Keratinocyte (primary cell): ENCODE measurements at regions not wholly inside any gene's neighbourhood (a gene's known extent, or its start where the extent isn't known, plus 50 kb on each side); places are given as distances from the start of the nearest gene placed in this dataset.

Experiments
- DNase-seq: peaks from one replicate; pipeline ENCODE4 v3.0.0-alpha.2; 2011; ENCODE audit warnings: low read depth, missing footprints, low spot score
- FAIRE-seq: peaks from 2 replicates; lab custom pipeline; 2011; peaks lifted over from hg19 to GRCh38; lab: Jason Lieb, UNC
- H2AFZ ChIP-seq: 2 replicates; pipeline ENCODE4 v1.6.0; 2012; ENCODE audit warnings: low read length, control low read depth, inconsistent platforms; ENCODE audit not compliant: control insufficient read depth
- H3K27ac ChIP-seq: 2 replicates; pipeline ENCODE4 v1.5.1; 2011; ENCODE audit warnings: low read length; ENCODE audit not compliant: control insufficient read depth, insufficient read depth
- H3K27me3 ChIP-seq: 3 replicates; pipeline ENCODE4 v1.6.0; 2011; ENCODE audit warnings: low read length; ENCODE audit not compliant: control insufficient read depth, insufficient read depth; ENCODE audit errors: extremely low read depth
- H3K36me3 ChIP-seq, 2 experiments: 2 replicates in 1 of 2; 3 replicates in 1 of 2; pipeline ENCODE4 v1.5.1; 2011; ENCODE audit warnings: low read length in 2 of 2, mild to moderate bottlenecking in 1 of 2; ENCODE audit not compliant: control insufficient read depth in 2 of 2, insufficient read depth in 2 of 2; ENCODE audit errors: extremely low read depth in 1 of 2
- H3K4me1 ChIP-seq: 3 replicates; pipeline ENCODE4 v1.5.1; 2011; ENCODE audit warnings: low read length; ENCODE audit not compliant: control insufficient read depth, insufficient read depth; ENCODE audit errors: extremely low read depth
- H3K4me2 ChIP-seq: 3 replicates; pipeline ENCODE4 v1.6.0; 2011; ENCODE audit warnings: low read depth, low read length; ENCODE audit not compliant: control insufficient read depth, insufficient read depth; ENCODE audit errors: extremely low read depth
- H3K4me3 ChIP-seq, 3 experiments: fragments of 200-600 bp in 1 of 3; sonication (generic) in 1 of 3; 2 replicates in 2 of 3; 3 replicates in 1 of 3; pipeline ENCODE4 v1.5.1; 2011 to 2016; ENCODE audit warnings: low read length in 3 of 3, mild to moderate bottlenecking in 3 of 3, control low read depth in 2 of 3, inconsistent platforms in 1 of 3, low read depth in 1 of 3, mixed read lengths in 1 of 3, mixed run types in 1 of 3, moderate library complexity in 1 of 3; ENCODE audit not compliant: control insufficient read depth in 2 of 3, insufficient read depth in 2 of 3; ENCODE audit errors: extremely low read depth in 1 of 3
- H3K79me2 ChIP-seq: 2 replicates; pipeline ENCODE4 v1.6.0; 2012; ENCODE audit warnings: low read length; ENCODE audit not compliant: control insufficient read depth, insufficient read depth
- H3K9ac ChIP-seq: 3 replicates; pipeline ENCODE4 v1.6.0; 2011; ENCODE audit warnings: low read length; ENCODE audit not compliant: control insufficient read depth, insufficient read depth; ENCODE audit errors: extremely low read depth
- H3K9me1 ChIP-seq: 3 replicates; pipeline ENCODE4 v1.6.0; 2011; ENCODE audit warnings: low read length; ENCODE audit not compliant: control insufficient read depth, insufficient read depth; ENCODE audit errors: extremely low read depth
- H3K9me3 ChIP-seq: 2 replicates; pipeline ENCODE4 v1.5.1; 2012; ENCODE audit warnings: low read depth, low read length; ENCODE audit not compliant: control insufficient read depth
- H4K20me1 ChIP-seq: 3 replicates; pipeline ENCODE4 v1.6.0; 2011; ENCODE audit warnings: low read length; ENCODE audit not compliant: control insufficient read depth, insufficient read depth; ENCODE audit errors: extremely low read depth
- EZH2 ChIP-seq: IDR thresholded peaks from one replicate; pipeline ENCODE4 v1.6.1; 2012; ENCODE audit warnings: inconsistent platforms, mild to moderate bottlenecking, low read length, moderate library complexity
- dilution Hi-C: fragments of 300-500 bp; cut with MboI; formaldehyde crosslinking; loops from one replicate; pipeline ENCODE4 v1.7.0; 2020; ENCODE audit warnings: low sequenced_read_pairs; ENCODE audit not compliant: extremely low pct_ligation_motif_present
- TF ChIP-seq, protein P1 (sequence below), 3 experiments: IDR thresholded peaks in 1 of 3; conservative IDR thresholded peaks in 1 of 3; optimal IDR thresholded peaks in 1 of 3; 2 replicates in 2 of 3; 3 replicates in 1 of 3; pipeline versions ENCODE3 to v1.5.1; 2011; ENCODE audit warnings: low read length in 3 of 3, mild to moderate bottlenecking in 3 of 3, moderate library complexity in 2 of 3, control low read depth in 1 of 3, inconsistent platforms in 1 of 3; ENCODE audit not compliant: insufficient read depth in 2 of 3; ENCODE audit errors: extremely low read depth in 1 of 3

GRCh38 chr7:152986376-152986775 lies 226.8 kb downstream of the ACTR3B start:
- dilution Hi-C loops = no loop called here
- Histone ChIP-seq H3K4me3 (no peak overlapping the region), H3K27me3 (no peaks in the 10 kb centered on the region), H3K4me2 (no peak overlapping the region), H3K9me3 (no peaks in the 10 kb centered on the region), H2AFZ (no peak overlapping the region), H3K27ac (no peak overlapping the region), H3K9ac (no peak overlapping the region), H3K9me1 (no peaks in the 10 kb centered on the region), H3K4me1 (peaks cover 2% of the 10 kb centered on the region), H3K36me3 (no peaks in the 10 kb centered on the region), H4K20me1 (no peaks in the 10 kb centered on the region), H3K79me2 (no peaks in the 10 kb centered on the region)
- DNase-seq (no peak), FAIRE-seq (no peak)
- TF ChIP-seq, protein P1, sequence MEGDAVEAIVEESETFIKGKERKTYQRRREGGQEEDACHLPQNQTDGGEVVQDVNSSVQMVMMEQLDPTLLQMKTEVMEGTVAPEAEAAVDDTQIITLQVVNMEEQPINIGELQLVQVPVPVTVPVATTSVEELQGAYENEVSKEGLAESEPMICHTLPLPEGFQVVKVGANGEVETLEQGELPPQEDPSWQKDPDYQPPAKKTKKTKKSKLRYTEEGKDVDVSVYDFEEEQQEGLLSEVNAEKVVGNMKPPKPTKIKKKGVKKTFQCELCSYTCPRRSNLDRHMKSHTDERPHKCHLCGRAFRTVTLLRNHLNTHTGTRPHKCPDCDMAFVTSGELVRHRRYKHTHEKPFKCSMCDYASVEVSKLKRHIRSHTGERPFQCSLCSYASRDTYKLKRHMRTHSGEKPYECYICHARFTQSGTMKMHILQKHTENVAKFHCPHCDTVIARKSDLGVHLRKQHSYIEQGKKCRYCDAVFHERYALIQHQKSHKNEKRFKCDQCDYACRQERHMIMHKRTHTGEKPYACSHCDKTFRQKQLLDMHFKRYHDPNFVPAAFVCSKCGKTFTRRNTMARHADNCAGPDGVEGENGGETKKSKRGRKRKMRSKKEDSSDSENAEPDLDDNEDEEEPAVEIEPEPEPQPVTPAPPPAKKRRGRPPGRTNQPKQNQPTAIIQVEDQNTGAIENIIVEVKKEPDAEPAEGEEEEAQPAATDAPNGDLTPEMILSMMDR (optimal IDR thresholded peaks at IDR 0.05 in 1 of 3, IDR thresholded peaks at IDR 0.05 in 1 of 3, conservative IDR thresholded peaks at IDR 0.05 in 1 of 3; ENCODE audit: extremely low read depth in 1 of 3, insufficient read depth in 2 of 3, low read length in 3 of 3) = no peak
- no peak for TF ChIP-seq EZH2

- no peak overlapping the region for H3K9ac ChIP-seq
- peaks cover 2% of the 10 kb centered on the region for H3K4me1 ChIP-seq
- no peaks in the 10 kb centered on the region for H3K79me2 ChIP-seq
- TF ChIP-seq, protein P1 (optimal IDR thresholded peaks at IDR 0.05 in 1 of 3, IDR thresholded peaks at IDR 0.05 in 1 of 3, conservative IDR thresholded peaks at IDR 0.05 in 1 of 3; ENCODE audit: extremely low read depth in 1 of 3, insufficient read depth in 2 of 3, low read length in 3 of 3) = no peak
- no peaks in the 10 kb centered on the region for H3K27me3 ChIP-seq
- dilution Hi-C loops = no loop called here
- H2AFZ ChIP-seq = no peak overlapping the region
- H3K4me2 ChIP-seq = no peak overlapping the region
- FAIRE-seq (no peak), DNase-seq (no peak)
- no peaks in the 10 kb centered on the region for H4K20me1 ChIP-seq
- no peak overlapping the region for H3K27ac ChIP-seq
- no peaks in the 10 kb centered on the region for H3K9me3 ChIP-seq
- H3K9me1 ChIP-seq = no peaks in the 10 kb centered on the region
- no peaks in the 10 kb centered on the region for H3K36me3 ChIP-seq
- no peak overlapping the region for H3K4me3 ChIP-seq
Observed at GRCh38 chr7:152987656-152988055, 228.1 kb downstream of the ACTR3B start.
